ENCODE measurements at regions not wholly inside any gene's neighbourhood (a gene's known extent, or its start where the extent isn't known, plus 50 kb on each side); places are given as distances from the start of the nearest gene placed in this dataset.

DNA sequence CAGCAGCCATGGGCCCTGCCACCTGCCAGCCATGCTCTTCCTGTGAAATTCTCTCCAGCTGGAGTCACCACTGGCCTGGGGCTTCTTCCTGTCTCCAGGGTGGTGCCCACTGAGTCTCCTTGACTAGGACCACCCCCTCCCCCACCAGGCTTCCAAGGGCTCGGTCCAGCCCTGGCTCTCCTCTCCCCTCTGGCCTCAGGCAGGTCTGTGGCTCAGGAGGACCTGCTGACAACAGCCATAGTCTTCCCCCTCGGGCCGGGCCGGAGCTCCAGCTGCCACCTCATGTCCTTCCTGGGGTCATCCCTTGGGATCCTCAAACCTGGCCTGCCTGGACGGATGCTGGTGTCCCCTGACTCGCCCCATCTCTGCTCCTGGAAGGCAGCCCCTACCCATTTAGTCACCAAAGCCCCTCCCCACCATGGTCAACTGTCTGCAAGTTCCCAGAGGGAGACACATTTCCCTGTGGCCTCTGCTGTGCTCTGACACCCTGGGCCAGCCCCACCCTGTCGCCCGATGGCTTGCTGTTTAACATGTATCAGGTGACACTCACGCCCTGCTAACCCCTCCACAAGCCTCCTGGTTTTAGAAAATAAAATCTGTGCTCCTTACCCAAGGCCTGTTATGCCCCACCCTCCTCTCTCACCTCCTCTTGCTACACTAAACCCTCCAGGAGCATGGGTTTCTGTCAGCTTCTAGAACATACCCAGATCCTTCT lies 186.2 kb downstream of the RBFOX3 start:
- 0 out of 2 replicates have a peak, but pooled peaks cover 3% of the 10 kb centered on the region for H3K4me1 ChIP-seq (replicated peaks)
- H3K9me3 ChIP-seq (replicated peaks) = no peaks in the 10 kb centered on the region; the same call in 1 of the 2 replicates
- peaks cover 100% of the 10 kb centered on the region for H3K27me3 ChIP-seq (replicated peaks)
- no peak overlapping the region for H3K4me3 ChIP-seq
- no peak overlapping the region for H3K27ac ChIP-seq
- no peak for DNase-seq (ENCODE audit: low read depth in 1 of 2, low spot score in 2 of 2)
- H3K36me3 ChIP-seq = no peaks in the 10 kb centered on the region

DNA sequence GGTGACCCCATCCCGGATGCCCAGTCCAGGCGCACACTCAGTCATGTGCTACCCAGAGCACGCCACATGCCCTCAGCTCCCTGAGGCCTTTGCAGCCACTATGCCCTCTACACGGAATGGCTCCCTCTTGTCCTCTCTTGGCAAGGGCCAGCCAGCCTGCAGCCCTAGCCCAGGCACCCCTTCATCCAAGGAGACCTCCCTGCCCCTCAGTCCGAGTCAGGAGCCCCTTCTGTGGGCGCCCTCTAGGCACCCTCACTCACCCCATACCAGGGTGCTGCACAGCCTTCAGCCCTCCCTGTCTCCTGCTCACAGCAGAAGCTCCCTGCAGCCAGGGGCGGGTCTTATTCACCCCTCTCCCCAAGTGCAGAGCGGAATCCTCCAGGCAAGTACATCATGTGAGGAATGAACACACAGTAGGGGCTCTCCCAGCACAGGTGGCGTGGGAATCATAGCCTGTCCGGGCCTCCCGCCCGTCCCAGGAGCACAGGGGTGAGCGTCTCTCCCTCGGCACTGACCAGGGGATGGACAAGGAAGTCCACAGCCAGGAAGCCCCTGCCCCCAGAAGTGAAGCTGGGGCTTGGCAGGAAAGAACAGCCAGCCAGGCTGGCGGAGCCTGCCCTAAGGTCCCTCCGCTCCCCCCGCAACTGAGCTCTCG lies 186.9 kb downstream of the RBFOX3 start:
- Histone ChIP-seq H3K4me3 (no peak overlapping the region), H3K9me3 (replicated peaks) (no peaks in the 10 kb centered on the region; the same call in 1 of the 2 replicates), H3K4me1 (replicated peaks) (0 out of 2 replicates have a peak, but pooled peaks cover 3% of the 10 kb centered on the region), H3K36me3 (no peaks in the 10 kb centered on the region), H3K27ac (no peak overlapping the region), H3K27me3 (replicated peaks) (peaks cover 100% of the 10 kb centered on the region)
- no peak for DNase-seq (ENCODE audit: low read depth in 1 of 2, low spot score in 2 of 2)

DNA sequence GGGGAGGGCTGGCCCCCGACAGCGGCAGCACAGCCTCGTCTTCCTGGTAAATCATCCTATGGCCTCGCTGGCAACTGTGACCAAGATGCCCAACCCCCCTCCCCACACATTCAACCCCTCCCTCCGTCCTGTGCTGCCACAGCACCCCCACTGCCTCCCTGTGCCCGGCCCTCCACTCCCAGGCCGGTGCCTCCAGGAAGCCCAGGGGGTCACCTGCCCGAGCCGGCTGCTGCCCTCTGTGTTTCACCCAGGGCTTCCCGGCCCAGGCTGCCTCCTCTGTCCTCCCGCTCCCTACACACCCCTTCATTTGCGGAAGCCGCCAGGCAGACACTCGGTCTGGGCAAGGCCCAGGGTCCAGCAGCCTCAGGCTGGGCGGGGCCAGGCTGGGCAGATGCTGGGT lies 188.6 kb downstream of the RBFOX3 start:
- Histone ChIP-seq H3K27ac (no peak overlapping the region), H3K4me3 (no peak overlapping the region), H3K36me3 (no peaks in the 10 kb centered on the region), H3K27me3 (replicated peaks) (peaks cover 100% of the 10 kb centered on the region), H3K9me3 (replicated peaks) (no peaks in the 10 kb centered on the region), H3K4me1 (replicated peaks) (0 out of 2 replicates have a peak, but pooled peaks cover 3% of the 10 kb centered on the region)
- DNase-seq (ENCODE audit: low read depth in 1 of 2, low spot score in 2 of 2) = no peak

DNA sequence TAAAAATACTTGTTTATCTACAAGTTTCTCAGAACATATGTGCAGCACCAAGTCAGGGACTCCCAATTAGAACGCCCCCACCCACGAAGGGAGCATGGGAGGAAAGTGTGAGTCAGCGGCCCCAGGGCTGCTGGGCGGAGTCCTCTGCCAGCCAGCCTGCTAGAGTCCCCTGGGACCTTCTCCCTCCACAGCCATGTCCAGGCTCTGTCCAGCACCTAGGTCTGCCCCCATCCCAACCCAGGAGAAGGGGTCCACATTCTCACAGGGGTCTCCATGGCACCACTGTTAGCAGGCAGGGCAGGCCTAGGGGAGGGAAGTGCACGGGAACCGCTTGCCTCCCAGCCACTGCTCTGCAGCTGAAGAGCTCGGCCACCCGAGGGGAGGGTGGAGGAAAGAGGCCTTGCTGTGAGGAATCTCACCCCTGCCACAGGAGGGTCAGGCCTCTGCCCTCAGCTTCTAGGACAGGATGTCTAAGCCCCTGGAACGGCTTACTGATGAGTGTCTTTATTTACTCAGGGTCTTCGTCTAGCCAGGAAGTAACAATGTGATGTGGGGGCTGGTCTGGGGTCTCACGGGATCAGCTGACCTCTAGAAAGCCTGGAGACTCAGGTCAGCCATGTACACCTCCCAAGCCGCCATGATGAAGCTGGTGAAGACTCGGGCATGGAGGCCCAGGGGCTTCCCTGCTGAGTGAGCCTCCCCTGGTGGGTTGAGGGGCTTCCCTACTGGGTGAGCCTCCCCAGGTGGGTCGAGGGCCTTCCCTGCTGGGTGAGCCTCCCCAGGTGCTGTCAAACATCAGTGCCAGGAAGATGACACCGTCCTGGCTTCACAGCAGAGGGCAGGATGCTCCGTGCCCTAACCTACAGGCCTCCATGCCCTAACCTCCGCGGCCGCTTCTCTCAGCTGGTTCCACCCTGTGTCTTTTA lies 190.3 kb downstream of the RBFOX3 start:
- H3K4me1 ChIP-seq (replicated peaks) = 0 out of 2 replicates have a peak, but pooled peaks cover 3% of the 10 kb centered on the region
- peaks cover 100% of the 10 kb centered on the region for H3K27me3 ChIP-seq (replicated peaks)
- peak; percentile 26 to 67 for DNase-seq (ENCODE audit: low read depth in 1 of 2, low spot score in 2 of 2)
- no peaks in the 10 kb centered on the region for H3K36me3 ChIP-seq
- no peaks in the 10 kb centered on the region for H3K9me3 ChIP-seq (replicated peaks)
- H3K4me3 ChIP-seq = no peak overlapping the region
- no peak overlapping the region for H3K27ac ChIP-seq

DNA sequence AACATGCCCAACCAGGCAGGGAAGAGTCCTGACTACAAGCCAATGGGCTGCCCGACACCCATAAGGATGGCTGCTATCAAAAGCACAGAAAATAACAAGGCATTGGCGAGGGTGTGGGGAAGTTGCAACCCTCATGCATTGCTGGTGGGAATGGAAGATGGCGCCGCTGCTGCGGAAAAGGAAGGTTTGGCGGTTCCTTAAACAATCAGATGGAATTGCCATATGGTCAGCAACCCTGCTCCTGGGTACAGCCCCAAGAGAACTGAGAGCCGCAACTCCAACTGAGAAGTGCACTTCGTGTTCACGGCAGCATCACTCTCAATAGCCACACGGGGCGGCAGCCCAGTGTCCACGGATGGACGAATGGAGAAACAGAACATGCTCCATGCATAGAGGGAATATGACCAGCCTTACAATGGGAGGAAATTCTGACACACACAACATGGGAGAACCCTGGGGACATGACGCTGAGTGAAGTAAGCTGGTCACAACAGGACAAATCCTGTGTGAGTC lies 193.3 kb downstream of the RBFOX3 start:
- H3K27ac ChIP-seq = no peak overlapping the region
- peaks cover 100% of the 10 kb centered on the region for H3K27me3 ChIP-seq (replicated peaks)
- H3K4me1 ChIP-seq (replicated peaks) = 0 out of 2 replicates have a peak, but pooled peaks cover 3% of the 10 kb centered on the region
- H3K9me3 ChIP-seq (replicated peaks) = no peaks in the 10 kb centered on the region; the same call in 1 of the 2 replicates
- H3K4me3 ChIP-seq = no peak overlapping the region
- DNase-seq (ENCODE audit: low read depth in 1 of 2, low spot score in 2 of 2) = no peak
- H3K36me3 ChIP-seq = no peaks in the 10 kb centered on the region

DNA sequence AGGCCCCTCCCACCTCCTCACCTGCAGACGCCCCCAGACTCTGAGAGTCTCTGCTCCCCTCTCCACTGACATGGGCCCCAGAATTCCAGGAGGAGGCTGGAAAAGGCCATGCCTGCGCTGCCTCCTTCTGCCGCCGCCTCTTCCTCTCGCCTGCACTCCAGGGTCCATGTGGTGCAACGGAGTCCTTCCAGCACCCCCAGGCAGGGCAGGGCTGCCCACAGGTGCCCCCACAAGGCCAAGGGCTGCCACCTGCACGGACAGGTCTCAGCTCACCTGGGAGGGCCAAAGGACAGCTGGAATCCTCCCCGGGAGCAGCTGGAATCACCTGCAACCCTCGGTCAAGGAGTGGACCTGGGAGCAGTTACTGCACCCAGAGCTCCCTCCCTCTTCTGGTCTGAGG lies 194.9 kb downstream of the RBFOX3 start:
- Histone ChIP-seq H3K4me1 (replicated peaks) (0 out of 2 replicates have a peak, but pooled peaks cover 3% of the 10 kb centered on the region), H3K27ac (no peak overlapping the region), H3K27me3 (replicated peaks) (peaks cover 98% of the 10 kb centered on the region), H3K36me3 (no peaks in the 10 kb centered on the region), H3K9me3 (replicated peaks) (no peaks in the 10 kb centered on the region; the same call in 1 of the 2 replicates), H3K4me3 (no peak overlapping the region)
- no peak for DNase-seq (ENCODE audit: low read depth in 1 of 2, low spot score in 2 of 2)

DNA sequence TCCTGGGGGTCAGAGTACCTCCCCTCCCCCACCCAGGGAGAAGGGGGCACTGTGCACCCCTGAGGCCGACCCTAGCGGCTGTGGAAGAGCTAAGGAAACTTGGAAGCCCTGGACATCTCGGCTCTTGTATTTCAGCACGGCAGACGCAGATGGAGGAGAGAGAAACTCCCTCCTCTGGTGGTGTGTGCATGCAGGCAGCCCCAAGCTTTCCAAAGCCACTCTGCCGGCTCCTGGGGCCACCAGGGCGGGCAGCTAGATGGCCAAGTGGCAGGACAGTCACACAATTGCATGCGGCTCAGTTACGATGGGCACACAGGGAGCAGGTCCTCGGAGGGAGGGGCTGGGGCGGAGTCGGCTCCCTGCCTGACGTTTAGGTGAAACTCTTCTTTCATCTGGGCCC lies 195.5 kb downstream of the RBFOX3 start:
- Histone ChIP-seq H3K36me3 (no peaks in the 10 kb centered on the region), H3K27ac (no peak overlapping the region), H3K4me1 (replicated peaks) (0 out of 2 replicates have a peak, but pooled peaks cover 1% of the 10 kb centered on the region), H3K27me3 (replicated peaks) (peaks cover 98% of the 10 kb centered on the region), H3K4me3 (no peak overlapping the region), H3K9me3 (replicated peaks) (no peaks in the 10 kb centered on the region; the same call in 1 of the 2 replicates)
- no peak for DNase-seq (ENCODE audit: low read depth in 1 of 2, low spot score in 2 of 2)

DNA sequence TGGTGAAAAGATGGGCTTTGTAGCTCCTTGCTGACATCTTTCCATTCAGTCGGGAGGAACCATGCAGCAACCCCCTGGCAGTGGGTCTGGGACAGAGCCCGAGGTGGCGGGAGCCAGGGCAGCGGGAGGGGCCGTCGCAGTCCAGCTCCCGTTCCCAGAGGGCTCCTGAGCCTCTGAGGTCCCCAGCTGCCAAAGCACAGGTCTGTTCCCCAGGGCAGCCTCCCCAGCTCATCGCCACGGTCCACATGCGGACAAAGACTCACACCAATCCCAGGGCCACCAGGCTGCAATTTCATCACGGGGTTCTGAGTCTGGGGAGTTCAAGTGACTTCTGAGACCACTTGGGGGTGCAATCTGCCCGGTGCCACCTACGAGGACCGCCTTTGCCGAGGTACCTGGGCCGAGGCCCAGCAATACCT lies 196.0 kb downstream of the RBFOX3 start:
- H3K36me3 ChIP-seq = no peaks in the 10 kb centered on the region
- DNase-seq (ENCODE audit: low read depth in 1 of 2, low spot score in 2 of 2) = no peak
- peaks cover 98% of the 10 kb centered on the region for H3K27me3 ChIP-seq (replicated peaks)
- H3K4me1 ChIP-seq (replicated peaks) = no peaks in the 10 kb centered on the region
- H3K9me3 ChIP-seq (replicated peaks) = no peaks in the 10 kb centered on the region; the same call in 1 of the 2 replicates
- H3K27ac ChIP-seq = no peak overlapping the region
- no peak overlapping the region for H3K4me3 ChIP-seq

DNA sequence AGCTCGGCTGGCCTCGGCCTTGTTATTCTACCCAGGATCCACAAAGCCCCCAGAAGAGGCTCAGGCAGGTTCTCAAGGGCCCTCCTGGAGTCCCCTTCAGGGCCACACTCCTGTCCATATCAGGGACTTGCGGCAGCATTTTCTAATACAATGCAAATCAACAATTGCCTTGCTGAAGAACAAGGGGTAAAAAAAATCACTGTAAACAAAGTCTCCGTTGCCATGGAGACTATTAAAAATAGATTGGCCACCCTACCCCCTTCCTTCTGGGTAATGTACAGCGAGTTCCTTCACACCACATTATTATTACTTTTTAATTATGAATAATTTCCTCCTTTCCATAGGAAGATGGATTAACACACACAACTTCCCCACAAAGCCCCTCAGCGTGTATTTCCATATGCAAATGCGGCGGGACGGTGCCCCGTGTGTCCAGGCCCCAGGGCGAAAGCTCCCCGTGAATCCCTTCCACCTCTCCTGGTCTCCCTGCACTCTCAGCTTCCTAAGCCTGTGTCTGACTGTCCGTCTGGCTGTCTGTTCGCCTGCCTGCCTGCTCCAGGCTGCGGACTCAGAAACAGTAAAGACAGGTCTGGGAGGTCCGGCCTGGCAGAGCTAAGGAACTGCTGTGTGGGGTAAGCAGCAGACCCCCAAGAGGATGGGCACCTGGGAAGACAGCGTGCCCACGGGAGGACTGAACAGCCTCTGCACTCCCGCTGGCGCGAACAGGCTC lies 196.6 kb downstream of the RBFOX3 start:
- no peak for DNase-seq (ENCODE audit: low read depth in 1 of 2, low spot score in 2 of 2)
- no peaks in the 10 kb centered on the region; the same call in 1 of the 2 replicates for H3K9me3 ChIP-seq (replicated peaks)
- H3K4me1 ChIP-seq (replicated peaks) = no peaks in the 10 kb centered on the region
- peaks cover 98% of the 10 kb centered on the region for H3K27me3 ChIP-seq (replicated peaks)
- no peaks in the 10 kb centered on the region for H3K36me3 ChIP-seq
- H3K27ac ChIP-seq = no peak overlapping the region
- no peak overlapping the region for H3K4me3 ChIP-seq

DNA sequence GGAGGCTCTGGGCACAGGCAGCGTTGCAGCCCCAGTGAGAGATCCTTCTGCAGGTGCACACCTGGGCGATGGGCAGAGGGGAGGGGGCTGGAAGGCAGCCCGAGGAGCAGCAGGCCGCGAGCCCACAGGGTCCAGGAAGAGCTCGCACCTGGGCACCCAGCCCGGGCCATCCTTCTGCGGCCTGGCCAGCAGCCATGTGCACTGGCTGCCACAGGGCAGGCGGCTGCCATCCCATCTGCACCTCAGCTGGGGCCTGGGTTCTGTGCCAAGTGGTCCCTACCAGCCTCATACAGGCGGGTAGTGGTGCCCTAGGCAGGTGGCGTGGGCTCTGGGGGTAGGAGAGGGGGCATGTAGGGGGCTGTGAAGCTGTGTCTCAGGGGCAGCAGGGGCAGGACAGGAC lies 197.2 kb downstream of the RBFOX3 start:
- no peak overlapping the region for H3K27ac ChIP-seq
- H3K9me3 ChIP-seq (replicated peaks) = no peaks in the 10 kb centered on the region; the same call in 1 of the 2 replicates
- H3K4me1 ChIP-seq (replicated peaks) = no peaks in the 10 kb centered on the region
- no peak for DNase-seq (ENCODE audit: low read depth in 1 of 2, low spot score in 2 of 2)
- H3K27me3 ChIP-seq (replicated peaks) = peaks cover 98% of the 10 kb centered on the region
- H3K4me3 ChIP-seq = no peak overlapping the region
- no peaks in the 10 kb centered on the region for H3K36me3 ChIP-seq

DNA sequence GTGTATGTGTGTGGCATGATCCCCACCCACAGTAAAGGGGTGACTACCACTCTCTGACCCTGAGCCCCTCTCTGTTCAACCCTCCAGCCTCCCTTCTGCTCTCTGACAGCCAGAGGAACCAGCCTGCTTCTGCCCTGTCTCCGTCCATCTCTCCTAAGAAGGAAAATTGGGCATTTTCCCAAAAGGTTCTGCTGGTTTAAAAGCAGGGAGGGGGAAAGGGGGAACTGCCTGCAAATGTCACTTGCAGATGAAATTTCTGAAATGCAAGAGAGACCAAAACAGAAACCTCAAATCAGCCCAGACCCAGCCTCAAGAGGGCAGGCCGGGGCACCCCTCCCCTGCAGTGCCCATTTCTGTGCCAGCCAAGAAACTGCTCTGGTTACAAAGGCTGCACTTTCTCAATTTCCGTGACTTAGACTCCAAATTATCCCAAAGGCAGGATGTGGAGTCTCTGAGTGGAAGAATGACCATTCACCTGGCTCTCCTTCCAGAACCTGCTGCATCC lies 197.9 kb downstream of the RBFOX3 start:
- H3K4me3 ChIP-seq = no peak overlapping the region
- H3K4me1 ChIP-seq (replicated peaks) = no peaks in the 10 kb centered on the region
- no peak overlapping the region for H3K27ac ChIP-seq
- DNase-seq (ENCODE audit: low read depth in 1 of 2, low spot score in 2 of 2) = no peak
- no peaks in the 10 kb centered on the region for H3K36me3 ChIP-seq
- H3K9me3 ChIP-seq (replicated peaks) = no peaks in the 10 kb centered on the region; the same call in 1 of the 2 replicates
- H3K27me3 ChIP-seq (replicated peaks) = peaks cover 98% of the 10 kb centered on the region

DNA sequence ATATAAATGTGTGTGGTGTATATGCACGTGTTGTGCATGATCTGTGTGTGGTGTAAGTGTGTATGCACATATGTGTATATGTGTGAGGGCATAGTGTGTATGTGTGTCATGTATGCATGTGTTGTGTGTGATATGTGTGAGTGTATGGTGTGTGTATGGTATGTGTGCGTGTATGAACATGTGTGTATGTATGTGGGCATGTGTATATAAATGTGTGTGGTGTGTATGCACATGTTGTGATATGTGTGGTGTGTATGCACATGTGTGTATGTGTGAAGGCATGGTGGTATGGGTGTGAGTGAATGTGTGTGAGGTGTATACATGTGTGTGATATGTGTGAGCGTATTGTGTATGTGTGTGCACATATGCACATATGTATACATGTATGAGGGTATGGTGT lies 198.7 kb downstream of the RBFOX3 start:
- Histone ChIP-seq H3K27me3 (replicated peaks) (peaks cover 98% of the 10 kb centered on the region), H3K9me3 (replicated peaks) (no peaks in the 10 kb centered on the region; the same call in 1 of the 2 replicates), H3K36me3 (no peaks in the 10 kb centered on the region), H3K27ac (no peak overlapping the region), H3K4me3 (no peak overlapping the region), H3K4me1 (replicated peaks) (no peaks in the 10 kb centered on the region)
- DNase-seq (ENCODE audit: low read depth in 1 of 2, low spot score in 2 of 2) = no peak

Data from SJSA1 (cell line).